EH (cell line): ENCODE measurements at regions not wholly inside any gene's neighbourhood (a gene's known extent, or its start where the extent isn't known, plus 50 kb on each side); places are given as distances from the start of the nearest gene placed in this dataset.
A peak's percentile ranks its signal among the peaks of the same experiment; 100 is the strongest.

ENCODE experiments used
- DNase-seq: peaks from one replicate; pipeline ENCODE4 v3.0.0-alpha.2; 2015; ENCODE audit warnings: low read depth

DNA sequence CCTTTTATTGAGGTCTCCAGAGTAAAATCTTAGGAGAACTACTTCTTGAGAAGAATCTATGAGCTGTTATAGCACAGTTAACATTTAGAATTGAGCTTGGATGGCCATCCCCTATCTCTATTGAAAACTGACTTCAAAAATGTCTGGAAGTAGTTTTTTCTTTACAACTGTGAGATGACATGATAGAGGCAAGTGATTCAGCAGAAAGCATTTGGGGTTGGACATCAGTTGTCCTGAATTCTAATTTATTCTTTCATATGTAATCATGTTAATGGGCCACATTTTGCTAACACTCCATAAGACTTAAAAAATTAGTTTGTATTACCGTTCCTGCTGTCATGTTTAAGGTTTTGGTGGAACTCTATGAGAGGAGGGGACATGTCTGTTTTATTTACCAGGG lies 237.0 kb upstream of the SLC14A2 start:
- no peak for DNase-seq

DNA sequence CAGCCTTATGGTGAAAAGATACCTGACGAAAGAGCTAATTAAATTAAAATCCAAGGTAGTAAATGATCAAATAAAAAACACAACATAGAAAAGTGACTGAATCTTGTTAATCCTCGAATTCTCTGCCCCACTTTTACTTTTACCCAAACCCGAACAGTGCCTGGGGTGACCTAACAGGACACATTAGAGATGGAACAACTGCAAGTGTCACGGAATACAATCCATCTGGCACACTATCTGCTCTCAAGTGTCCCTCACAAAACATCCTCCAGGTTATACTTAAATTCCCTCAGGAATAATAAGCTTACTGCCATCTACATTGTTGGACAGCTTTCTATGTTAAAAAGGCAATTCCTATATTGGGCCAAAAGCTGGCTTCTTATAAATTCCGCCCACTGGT lies 236.3 kb upstream of the SLC14A2 start:
- no peak for DNase-seq

DNA sequence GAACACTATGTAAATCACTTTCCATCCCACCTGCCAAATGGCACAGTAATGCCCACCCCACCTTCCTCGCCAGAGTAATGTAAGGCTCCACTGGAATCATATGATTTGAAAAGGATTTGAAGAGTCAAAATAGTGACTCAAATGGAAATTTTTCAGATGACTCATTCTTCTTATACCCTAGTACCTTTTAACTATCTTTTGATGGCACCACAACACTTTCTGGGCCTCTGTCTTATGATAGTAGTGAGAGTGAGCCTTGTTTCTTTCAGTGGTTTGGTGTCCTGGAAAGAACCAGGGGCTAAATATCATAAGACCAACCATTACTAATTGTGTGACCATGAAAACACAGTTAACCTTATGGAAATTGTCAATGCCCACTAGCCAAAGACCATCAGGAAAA lies 235.4 kb upstream of the SLC14A2 start:
- no peak for DNase-seq

DNA sequence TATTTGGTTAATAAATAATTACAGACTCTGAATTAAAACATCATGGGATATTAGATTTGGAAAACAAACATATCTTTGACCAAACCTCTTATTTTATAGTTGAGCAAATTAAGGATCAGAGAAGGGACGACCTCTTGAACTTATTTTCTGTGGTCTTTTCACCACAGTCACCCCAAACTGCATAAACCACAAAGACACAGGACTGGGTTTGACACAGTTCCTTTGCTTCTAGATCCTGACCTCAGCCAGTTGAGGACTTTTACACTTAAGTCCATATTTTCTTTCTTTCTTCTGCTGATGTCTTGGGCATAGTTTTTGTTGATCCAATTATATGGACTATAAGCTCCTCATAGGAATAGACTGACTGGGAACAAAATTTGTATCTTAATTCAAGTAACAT lies 234.0 kb upstream of the SLC14A2 start:
- DNase-seq: no peak

DNA sequence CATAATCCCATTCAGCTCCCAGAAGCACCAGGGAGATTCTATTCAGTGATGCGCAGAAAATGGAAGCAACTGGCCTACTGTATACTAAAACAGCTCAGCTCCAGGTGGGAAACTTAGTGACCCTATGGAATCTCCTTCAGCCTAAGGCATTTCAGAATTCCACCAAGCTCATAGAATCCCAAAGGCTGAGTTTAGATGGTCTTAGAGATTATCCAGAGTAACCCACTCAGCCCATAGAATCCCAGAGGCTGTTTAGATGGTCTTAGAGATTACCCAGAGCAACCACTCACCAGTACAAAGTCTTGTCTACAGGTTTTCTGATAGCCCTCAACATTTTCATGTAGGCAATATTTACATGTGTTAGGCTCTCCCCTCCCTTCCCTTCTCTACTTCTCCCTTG lies 232.0 kb upstream of the SLC14A2 start:
- no peak for DNase-seq

DNA sequence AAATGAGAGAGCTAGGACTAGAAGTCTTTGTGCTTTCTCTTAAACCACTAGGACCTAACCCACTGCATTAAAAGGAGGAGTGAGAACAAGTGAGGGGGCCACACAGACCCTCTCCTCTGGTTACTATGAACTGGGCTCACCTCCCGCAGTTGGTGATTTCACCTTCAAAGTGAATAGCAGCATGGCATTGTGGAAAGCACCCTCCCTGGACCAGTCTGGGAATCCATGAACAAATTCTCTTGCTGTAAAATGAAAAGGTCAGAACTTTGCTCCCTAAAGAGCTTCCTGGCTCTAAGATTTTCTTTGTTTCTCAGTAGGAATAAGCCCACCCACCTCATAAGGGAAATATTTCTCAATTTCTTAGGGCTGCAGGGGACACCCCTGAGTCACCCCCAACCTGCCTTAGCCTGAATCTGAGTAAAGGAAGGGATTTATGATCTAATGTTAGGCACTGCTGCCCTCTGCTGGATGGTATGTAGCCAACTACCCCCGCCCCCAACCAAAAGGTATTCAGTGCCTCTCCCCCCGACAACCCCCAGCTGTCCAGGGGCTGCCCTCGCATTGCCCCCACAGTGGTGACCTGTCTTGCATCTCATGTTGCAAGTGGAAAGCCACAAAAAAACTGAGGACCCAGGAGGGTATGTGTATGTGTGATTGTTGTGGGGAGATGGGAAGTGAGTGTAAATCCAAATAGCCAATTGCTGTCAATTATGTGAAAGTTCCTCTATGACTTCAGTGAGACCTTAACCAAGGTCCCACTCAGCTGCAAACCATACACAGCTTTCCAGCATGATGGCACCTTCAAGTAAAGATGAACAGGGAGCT lies 230.9 kb upstream of the SLC14A2 start:
- peak; percentile 50 for DNase-seq

DNA sequence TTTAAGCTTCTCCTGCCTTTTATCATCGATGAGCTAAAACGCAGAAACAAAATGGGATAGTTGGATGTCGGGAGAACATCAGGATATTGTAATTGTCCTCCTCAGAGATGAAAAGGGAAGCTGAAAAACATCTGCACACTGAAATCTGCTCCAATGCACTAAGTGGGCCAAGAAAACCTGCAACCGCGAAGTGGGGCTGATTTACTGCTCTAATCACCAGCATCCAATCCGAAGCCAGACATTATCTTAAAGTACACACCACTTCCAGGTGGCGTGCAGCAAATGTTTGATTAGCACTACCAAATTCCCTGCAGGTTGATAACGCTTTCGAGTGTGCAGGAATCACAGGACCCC lies 230.3 kb upstream of the SLC14A2 start:
- no peak for DNase-seq

DNA sequence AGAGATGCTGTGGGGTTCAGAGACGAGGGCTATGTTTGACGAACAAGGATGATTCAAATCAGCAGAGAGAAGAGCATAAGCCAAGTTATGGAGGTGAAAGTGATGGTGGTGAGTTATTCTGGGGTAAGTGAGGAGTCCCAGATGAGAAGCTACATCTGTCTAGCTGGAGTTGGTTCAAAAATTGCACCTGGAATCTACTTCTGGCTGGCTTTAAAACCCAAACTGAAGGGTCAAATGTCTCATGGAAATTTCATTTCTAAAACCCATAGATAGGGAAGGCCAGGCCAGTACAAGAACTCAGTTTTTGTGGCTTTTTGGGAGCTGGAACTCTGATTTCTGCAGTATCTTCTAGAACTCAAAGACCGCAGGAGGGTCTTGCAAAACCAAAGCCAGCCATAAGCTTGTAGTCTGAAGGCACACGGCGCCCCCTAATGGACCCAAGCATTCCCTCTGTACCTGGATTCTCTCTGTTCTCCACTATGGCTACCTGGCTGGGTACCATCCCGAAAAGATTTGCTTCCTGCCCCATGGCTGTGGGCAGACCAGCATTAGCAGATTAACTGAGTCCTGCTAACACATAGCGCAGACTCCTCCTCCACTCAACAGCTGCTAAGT lies 229.1 kb upstream of the SLC14A2 start:
- peak; percentile 25 for DNase-seq

DNA sequence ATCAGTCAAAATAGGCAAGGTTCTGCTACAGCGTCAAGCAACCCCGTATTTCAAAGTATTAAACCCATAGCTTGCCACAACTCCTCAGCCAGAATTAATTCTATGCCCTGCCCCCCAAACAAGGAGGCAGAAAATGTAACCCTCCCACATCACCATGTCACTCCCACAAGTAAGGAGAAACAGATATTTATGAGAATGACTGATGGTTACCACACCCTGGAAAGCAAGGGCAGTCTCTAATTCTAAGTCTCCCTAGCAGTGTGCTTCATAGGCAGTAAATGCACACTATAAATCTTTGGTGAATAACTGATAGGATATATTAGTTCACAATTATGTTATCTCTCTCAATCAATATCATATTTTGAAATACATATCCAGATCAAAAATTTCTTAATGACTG lies 228.0 kb upstream of the SLC14A2 start:
- no peak for DNase-seq

DNA sequence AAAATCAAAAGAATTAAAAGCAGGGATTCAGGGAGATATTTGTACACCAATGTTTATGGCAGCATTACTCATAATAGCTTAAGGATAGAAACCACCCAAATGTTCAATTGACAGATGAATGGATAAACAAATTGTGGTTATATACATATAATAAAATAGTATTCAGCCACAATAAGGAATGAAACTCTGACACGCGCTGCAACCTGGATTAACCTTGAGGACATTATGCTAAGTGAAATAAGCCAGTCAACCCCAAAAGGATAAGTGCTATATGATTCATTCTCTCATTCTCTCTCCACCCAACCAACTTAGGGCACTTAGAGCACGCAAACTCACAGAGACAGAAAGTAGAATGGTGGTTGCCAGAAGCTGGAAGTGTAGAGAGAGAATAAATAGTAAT lies 216.8 kb upstream of the SLC14A2 start:
- no peak for DNase-seq

DNA sequence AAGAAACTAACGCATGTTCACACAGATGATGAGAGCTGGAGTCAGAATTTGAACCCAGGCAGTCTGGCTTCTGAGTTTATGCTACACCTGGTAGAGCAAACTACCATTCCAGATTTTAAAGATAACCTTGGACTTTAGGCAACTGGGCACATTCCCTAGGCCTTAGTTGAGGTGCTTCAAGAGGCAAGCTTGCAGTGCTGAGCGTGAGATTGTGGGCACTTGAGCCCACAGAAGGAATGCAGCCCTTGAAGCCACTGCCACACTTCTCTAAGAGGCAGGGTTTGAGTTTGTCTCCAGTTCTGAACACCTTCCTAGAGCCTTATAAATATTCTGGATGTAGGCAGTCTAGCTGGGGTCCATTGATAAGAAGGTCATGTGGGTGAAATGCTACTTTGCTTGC lies 216.1 kb upstream of the SLC14A2 start:
- no peak for DNase-seq

DNA sequence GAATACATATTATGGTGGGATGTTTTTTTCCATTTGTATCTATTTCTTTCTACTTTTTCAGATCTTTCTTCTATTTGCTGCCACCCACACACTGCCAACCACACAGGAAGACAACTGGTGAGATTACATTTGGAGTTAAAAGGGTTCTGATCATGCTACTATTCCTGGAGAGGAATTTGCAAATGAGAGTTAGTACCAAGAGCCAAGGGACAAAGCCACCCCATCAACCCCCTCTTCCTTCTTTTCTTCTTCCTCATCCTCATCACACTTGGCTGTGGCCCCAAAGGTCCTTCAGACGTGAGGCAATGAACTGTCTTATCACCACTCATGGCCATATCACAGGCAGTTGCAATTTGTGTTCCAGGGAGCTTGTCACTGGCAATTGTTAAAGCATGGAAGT lies 215.6 kb upstream of the SLC14A2 start:
- DNase-seq: no peak

DNA sequence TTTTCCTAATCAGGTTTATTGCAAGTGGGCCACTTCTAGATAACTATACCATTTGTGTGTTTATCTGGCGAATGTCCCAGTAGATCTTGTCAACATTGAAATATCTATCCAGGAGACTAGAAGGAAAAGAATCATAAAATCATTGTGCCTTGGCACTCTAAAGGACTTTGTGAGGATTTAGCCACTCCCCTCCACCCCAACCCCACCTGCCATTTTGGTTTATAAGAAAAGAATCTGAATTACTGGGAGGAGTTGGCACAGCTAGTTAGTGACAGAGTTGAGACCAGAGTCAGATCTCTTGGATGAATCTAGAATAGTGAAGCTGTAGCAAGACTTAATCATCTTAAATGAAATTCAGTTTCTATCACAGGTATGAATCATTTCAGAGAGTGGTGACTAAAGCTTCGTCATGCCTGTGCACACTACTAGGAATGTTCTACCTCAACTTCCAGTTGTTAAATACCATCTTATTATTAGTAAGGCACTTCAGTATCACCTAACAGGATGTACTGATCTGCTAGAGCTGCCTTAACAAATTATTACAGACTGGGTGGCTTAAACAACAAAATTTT lies 212.7 kb upstream of the SLC14A2 start:
- DNase-seq: peak; percentile 27

DNA sequence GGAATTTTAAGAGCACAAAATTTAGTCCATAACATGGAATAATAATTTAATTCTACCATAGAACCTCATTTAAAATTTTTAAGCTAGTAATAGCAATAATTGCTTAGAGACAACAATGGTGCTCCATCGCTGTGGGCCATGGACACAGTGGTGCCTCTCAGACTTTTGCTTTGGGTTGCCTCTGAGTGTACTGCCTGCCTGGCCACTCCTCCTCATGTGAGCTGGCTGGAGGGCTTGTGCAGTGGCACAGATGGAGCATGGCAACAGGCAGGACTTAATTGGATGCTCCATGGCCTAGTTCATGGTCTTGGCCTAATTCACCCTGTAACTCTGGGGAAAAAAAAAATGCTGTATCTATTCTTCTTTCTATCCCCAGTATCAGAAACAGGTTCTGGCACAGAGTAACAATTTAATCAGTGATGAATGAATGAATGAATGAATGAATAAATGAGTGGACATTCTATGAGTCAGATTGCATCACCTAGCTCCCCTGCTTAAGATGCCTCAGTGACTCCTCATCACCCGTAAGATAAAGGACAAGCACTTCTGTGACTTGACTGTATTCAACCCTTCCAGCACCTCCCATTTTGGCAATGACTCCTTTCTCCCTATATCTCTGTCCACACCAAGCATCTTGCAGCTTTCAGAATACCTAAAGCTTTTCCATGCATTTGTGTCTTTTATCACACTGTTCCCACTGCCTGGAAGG lies 211.8 kb upstream of the SLC14A2 start:
- no peak for DNase-seq

DNA sequence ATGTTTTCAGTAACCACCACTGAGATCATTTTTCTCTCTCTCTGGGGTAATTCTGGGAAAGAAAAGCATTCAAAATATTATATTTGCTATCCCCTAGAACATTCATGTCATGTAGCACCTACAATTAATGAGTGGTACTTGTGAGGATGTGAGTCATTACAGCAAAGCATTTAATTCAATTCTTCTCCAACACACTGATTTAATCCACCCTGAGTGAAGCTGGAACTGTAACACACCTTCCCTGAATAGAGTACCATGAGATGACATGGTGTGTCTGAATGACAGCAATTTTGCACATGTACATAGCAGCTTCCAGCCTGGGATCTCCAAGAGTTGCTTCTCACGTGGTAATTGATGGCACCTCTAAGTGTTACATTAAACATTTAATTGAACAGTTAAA lies 207.1 kb upstream of the SLC14A2 start:
- DNase-seq: no peak

DNA sequence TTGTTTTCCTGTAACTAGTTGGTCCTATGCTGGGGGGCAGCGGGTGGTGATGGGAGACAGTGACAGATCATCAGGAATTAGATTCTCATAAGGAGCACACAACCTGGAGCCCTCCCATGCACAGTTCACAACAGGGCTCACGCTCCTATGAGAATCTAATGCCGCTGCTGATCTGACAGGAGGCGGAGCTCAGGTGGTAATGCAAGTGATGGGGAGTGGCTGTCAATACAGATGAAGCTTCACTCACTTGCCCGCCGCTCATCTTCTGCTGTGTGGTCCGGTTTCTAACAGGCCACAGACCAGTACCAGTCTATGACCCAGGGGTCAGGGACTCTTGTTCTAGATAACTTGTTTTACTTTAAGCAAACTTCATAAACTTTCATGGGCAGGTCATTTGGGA lies 205.3 kb upstream of the SLC14A2 start:
- DNase-seq: no peak

DNA sequence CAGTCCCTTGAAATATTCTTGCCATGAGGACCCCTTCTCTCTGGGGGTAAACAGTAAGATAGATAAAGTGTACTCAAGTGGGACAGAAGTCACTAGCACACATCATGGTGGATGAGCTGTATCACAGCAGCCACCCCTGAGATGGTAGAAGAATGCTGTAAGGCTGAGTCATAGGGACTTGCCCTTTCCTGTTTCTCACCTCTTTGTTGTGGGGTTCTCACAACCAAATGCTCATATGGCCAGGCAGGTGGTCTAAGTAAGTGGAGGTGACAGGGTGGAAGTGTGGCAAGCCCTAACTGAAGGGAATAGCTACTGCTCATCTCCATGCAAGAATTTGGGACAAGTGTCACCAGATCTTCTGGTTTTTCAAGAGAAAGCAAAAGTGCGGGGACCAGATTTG lies 202.7 kb upstream of the SLC14A2 start:
- no peak for DNase-seq

DNA sequence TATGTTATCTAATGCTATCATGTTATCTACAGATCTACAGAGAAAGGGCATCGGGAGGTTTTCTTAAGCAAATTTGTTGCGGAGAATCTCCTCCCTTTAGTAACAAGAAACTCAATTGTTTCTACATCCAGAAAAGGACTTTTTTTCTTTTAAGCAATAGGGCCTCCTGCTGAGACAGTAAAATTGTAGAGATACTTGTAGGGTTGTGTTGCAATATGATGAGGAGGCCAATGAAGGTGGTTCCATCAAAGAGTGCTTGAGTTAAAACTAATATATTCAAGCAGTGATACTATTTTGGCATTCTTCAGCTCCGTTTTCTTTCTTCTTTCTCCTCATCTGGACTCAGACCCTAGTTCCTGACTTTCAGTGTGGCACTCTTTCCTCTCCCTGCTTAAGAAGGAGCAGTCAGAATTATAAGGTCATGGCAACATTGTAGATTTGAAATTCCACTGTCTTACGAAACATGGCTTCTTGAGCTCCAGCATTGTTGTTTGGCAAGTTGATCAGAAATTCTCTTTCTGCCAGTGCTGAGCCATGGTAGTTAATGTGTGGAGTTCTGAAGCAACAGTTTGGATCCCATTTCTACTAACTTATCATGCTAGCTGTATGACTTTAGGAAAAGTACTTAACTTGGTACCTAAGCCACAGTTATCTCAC lies 202.0 kb upstream of the SLC14A2 start:
- no peak for DNase-seq

DNA sequence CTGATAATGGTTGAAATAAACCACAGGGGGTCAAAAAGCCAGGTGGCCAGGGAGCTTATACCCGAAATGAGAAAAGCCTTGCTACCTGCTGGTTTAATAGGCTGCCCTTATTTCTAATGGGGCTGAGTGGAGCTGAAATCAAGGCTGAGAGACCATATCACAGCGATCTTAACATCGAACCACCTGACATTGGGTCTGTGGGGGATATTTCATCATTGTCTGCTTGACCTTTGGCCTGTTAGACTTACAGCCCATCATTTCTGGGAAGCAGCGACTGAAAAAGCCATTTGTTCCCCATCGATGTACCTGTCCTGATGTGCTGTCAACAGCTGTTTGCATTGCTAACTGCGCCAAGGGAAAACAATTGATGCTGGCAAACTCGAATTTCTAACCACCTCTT lies 199.7 kb upstream of the SLC14A2 start:
- no peak for DNase-seq

DNA sequence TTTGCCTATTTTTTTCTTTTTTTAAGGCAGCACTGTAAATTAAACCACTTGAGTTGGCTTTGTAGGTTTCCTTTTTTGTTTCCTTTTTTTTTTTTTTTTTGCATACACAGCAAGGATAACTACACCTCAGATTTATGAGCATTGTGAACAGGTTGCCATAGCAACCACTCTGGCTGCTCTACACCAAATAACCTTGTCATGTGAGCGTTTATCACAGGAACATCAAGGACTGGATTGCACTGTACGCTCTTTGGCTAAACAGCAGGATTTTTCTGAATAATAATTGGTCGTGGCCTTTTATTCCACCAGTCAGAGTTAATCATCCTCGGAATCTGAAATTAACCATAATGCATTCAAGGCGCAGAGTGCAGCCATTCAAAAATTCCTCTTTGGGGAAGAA lies 199.1 kb upstream of the SLC14A2 start:
- DNase-seq: no peak

DNA sequence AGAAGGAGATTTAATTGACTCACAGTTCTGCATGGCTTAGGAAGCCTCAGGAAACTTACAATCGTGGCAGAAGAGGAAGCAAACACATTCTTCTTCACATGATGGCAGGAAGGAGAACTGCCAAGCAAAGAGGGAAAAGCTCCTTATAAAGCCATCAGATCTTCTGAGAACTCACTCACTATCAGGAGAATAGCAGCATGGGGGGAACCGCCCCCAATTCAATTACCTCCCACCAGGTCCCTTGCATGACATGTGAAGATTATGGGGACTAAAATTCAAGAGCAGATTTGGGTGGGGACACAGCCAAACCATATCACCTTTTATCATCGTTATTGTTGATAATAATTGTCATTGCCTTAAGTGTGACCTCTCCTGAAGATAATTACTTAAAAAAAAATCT lies 197.9 kb upstream of the SLC14A2 start:
- no peak for DNase-seq

DNA sequence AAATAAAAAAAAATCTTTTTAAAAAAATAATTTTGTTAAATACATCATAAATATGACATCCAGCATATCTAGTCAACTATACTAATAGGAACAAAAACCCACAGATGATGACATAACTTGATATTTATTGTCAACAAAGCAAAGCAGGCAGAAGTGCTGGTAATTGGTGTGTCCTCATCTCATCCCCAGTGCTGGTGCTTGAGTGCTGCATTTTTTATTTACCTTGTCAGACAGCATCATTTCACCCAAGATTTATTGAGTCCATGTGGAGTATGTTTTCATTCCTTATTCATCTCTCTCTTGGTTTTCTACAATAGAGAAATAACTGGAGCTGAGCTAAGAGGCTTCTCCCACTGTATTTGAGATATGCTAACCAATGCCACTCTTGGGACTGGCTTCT lies 191.6 kb upstream of the SLC14A2 start:
- no peak for DNase-seq

DNA sequence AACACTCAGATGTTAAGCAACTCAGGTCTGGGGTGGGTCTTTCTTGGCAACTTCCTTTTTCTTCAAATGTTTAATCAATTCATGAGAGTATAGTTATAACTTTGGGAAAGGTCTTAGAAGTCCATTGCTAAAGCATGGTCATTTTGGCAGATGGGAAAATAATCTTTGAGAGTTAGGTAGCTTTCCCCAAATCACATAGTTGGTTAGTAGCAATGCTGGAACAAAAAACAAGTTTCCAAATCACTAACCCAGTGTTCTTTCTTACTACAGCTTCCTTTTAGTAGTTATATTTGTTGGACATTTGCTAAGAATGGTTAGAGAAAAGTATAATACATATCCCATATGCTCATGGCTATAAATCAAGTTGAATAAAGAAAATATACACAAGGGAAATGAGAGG lies 185.2 kb upstream of the SLC14A2 start:
- no peak for DNase-seq
